K562 (cell line): ENCODE measurements at regions not wholly inside any gene's neighbourhood (a gene's known extent, or its start where the extent isn't known, plus 50 kb on each side); places are given as distances from the start of the nearest gene placed in this dataset.

Experiments
- ATF1 ChIP-seq, 2 experiments: fragments of 450-650 bp in 1 of 2; IDR thresholded peaks; 2 replicates each; pipeline ENCODE4 v1.6.1; 2016; ENCODE audit warnings: missing compliant biosample characterization in 1 of 2, missing genetic modification characterization in 1 of 2
- C11orf30 ChIP-seq: fragments of 450-650 bp; IDR thresholded peaks from 2 replicates; pipeline ENCODE4 v1.6.1; 2016; ENCODE audit warnings: low read depth, mild to moderate bottlenecking
- CXXC5 ChIP-seq: fragments of 250-450 bp; sonication (Bioruptor Pico); IDR thresholded peaks from 2 replicates; pipeline ENCODE4 v1.8.0; 2022; ENCODE audit warnings: inconsistent platforms, mild to moderate bottlenecking, moderate library complexity
- EP400 ChIP-seq: fragments of 450-650 bp; IDR thresholded peaks from 2 replicates; pipeline ENCODE4 v1.6.1; 2017; ENCODE audit warnings: antibody characterized with exemption, mild to moderate bottlenecking, moderate library complexity
- ETV1 ChIP-seq: fragments of 450-650 bp; conservative IDR thresholded peaks from 2 replicates; pipeline ENCODE4 v1.6.1; 2016; ENCODE audit warnings: missing genetic modification characterization, control low read depth, low read depth, missing compliant biosample characterization
- JUND ChIP-seq, 2 experiments: IDR thresholded peaks; 2 replicates in 1 of 2; 3 replicates in 1 of 2; pipeline ENCODE4 v1.6.1; 2011; ENCODE audit warnings: borderline replicate concordance in 2 of 2, low read depth in 2 of 2, low read length in 2 of 2, improper control_type of control experiment in 1 of 2, missing biosample characterization in 1 of 2, missing genetic modification characterization in 1 of 2, missing genetic modification reagents in 1 of 2
- MAFK ChIP-seq: IDR thresholded peaks from 2 replicates; pipeline ENCODE4 v1.6.1; 2011; ENCODE audit warnings: low read length, improper control_type of control experiment
- RAD21 ChIP-seq, 2 experiments: fragments of 250-450 bp in 1 of 2; fragments of 450-650 bp in 1 of 2; sonication (Bioruptor Pico) in 1 of 2; formaldehyde crosslinking in 1 of 2; IDR thresholded peaks in 1 of 2; conservative IDR thresholded peaks in 1 of 2; 2 replicates each; pipeline versions ENCODE4 v1.4.0 to v1.8.0; 2020 to 2022; ENCODE audit warnings: mild to moderate bottlenecking in 2 of 2, moderate library complexity in 1 of 2
- RB1 ChIP-seq: fragments of 450-650 bp; IDR thresholded peaks from 2 replicates; pipeline ENCODE4 v1.6.1; 2017; ENCODE audit warnings: low read depth, mild to moderate bottlenecking
- SP1 ChIP-seq: sonication (generic); formaldehyde crosslinking; IDR thresholded peaks from 2 replicates; pipeline ENCODE4 v1.8.1; 2022; ENCODE audit warnings: mild to moderate bottlenecking, missing genetic modification reagents
- SP2 ChIP-seq: IDR thresholded peaks from 2 replicates; pipeline ENCODE4 v1.6.1; 2011; ENCODE audit warnings: mild to moderate bottlenecking, low read depth, low read length, moderate library complexity; ENCODE audit not compliant: poor library complexity, severe bottlenecking; ENCODE audit errors: extremely low read depth
- TAF7 ChIP-seq: fragments of 450-650 bp; IDR thresholded peaks from 2 replicates; pipeline ENCODE4 v1.6.1; 2016; ENCODE audit warnings: missing genetic modification characterization, missing compliant biosample characterization
- YBX1 ChIP-seq: fragments of 450-650 bp; IDR thresholded peaks from 2 replicates; pipeline ENCODE4 v1.7.1; 2016; ENCODE audit warnings: mild to moderate bottlenecking
- ZNF121 ChIP-seq: sonication (generic); formaldehyde crosslinking; conservative IDR thresholded peaks from 2 replicates; pipeline ENCODE4 v1.8.0; 2022; ENCODE audit warnings: missing genetic modification reagents
- ZNF134 ChIP-seq: fragments of 250-450 bp; sonication (Bioruptor Pico); conservative IDR thresholded peaks from 2 replicates; pipeline ENCODE4 v1.4.0; 2020
- ZNF507 ChIP-seq: conservative IDR thresholded peaks from 2 replicates; pipeline ENCODE4 v1.6.1; 2017; ENCODE audit warnings: missing genetic modification characterization, missing compliant biosample characterization
- TF ChIP-seq, protein P1 (sequence below): fragments of 450-650 bp; formaldehyde crosslinking; IDR thresholded peaks from 2 replicates; pipeline ENCODE4 v1.4.0; 2022; ENCODE audit warnings: mild to moderate bottlenecking, moderate library complexity
- TF ChIP-seq, protein P2 (sequence below): fragments of 250-450 bp; sonication (Bioruptor Pico); IDR thresholded peaks from 2 replicates; pipeline ENCODE4 v1.4.0; 2020; ENCODE audit warnings: mild to moderate bottlenecking
- TF ChIP-seq, protein P3 (sequence below): IDR thresholded peaks from 3 replicates; pipeline ENCODE4 v1.6.1; 2011; ENCODE audit warnings: borderline replicate concordance, mild to moderate bottlenecking, moderate library complexity; ENCODE audit not compliant: insufficient read length; ENCODE audit errors: extremely low read depth
- TF ChIP-seq, protein P4 (sequence below), 2 experiments: fragments of 450-650 bp; conservative IDR thresholded peaks; 2 replicates each; pipeline ENCODE4 v1.6.1; 2017; ENCODE audit warnings: mild to moderate bottlenecking in 2 of 2, moderate library complexity in 2 of 2

DNA sequence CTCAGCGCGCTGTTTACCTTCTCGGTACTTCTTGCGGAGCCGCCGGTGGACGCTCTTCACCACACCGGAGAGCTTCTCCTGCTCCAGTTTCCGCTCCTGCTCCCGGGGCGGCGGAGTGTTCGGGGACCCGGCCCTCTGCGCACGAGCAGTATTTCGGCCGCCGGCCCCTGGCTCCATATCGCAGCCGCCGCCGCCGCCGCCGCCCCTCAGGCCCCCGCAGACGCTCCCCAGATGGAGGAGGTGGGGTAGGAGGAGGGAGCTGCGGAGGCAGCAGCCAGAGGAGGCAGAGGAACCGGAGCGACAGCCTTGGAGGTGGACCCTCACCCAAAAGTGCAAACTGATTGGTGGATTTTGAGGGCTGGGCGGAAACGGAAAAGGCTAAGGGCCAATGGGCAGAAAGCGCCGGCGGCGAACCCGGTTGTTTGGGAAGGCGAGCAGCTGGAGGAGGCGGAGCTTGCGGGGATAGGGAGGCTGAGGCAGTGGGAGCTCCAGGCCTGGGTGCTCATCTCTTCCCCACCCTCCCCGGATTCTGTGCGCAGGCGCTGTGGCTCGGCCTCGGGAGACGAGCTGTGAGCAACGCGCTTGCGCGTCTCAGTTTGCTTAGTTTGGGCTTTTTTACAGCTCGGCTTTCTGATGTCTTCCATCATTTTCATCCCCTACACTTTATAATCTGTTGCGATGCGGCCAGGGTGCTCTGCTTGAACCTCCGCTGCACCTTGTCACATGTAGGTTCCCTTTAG, 146.9 kb downstream of the GPR85 start (continued):
- TF ChIP-seq, protein P1, sequence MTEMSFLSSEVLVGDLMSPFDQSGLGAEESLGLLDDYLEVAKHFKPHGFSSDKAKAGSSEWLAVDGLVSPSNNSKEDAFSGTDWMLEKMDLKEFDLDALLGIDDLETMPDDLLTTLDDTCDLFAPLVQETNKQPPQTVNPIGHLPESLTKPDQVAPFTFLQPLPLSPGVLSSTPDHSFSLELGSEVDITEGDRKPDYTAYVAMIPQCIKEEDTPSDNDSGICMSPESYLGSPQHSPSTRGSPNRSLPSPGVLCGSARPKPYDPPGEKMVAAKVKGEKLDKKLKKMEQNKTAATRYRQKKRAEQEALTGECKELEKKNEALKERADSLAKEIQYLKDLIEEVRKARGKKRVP (CRISPR knock-in tag) = 0 out of 2 replicates have a peak, but pooled peaks have one; percentile 49
- no peak for TF ChIP-seq ZNF507 (tag)
- TF ChIP-seq ZNF134 = 0 out of 2 replicates have a peak, but pooled peaks have one; percentile 28
- TF ChIP-seq YBX1 = no peak
- no peak for TF ChIP-seq MAFK
- 0 out of 2 replicates have a peak, but pooled peaks have one; percentile 29 for TF ChIP-seq ETV1 (tag)
- TF ChIP-seq EP400 = peak; percentile 83
- TF ChIP-seq JUND (IDR thresholded peaks at IDR 0.05; ENCODE audit: borderline replicate concordance, low read depth, low read length) = peak; percentile 12; the same call in 1 of the 2 replicates
- peak; percentile 10; the same call in 1 of the 3 replicates for TF ChIP-seq JUND (tag; IDR thresholded peaks at IDR 0.05; ENCODE audit: borderline replicate concordance, low read depth, low read length)
- peak; percentile 77; the same call in 1 of the 2 replicates for TF ChIP-seq SP1
- TF ChIP-seq SP2 = peak; percentile 80
- TF ChIP-seq, protein P2, sequence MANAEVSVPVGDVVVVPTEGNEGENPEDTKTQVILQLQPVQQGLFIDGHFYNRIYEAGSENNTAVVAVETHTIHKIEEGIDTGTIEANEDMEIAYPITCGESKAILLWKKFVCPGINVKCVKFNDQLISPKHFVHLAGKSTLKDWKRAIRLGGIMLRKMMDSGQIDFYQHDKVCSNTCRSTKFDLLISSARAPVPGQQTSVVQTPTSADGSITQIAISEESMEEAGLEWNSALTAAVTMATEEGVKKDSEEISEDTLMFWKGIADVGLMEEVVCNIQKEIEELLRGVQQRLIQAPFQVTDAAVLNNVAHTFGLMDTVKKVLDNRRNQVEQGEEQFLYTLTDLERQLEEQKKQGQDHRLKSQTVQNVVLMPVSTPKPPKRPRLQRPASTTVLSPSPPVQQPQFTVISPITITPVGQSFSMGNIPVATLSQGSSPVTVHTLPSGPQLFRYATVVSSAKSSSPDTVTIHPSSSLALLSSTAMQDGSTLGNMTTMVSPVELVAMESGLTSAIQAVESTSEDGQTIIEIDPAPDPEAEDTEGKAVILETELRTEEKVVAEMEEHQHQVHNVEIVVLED (CRISPR knock-in tag) = 0 out of 2 replicates have a peak, but pooled peaks have one; percentile 38
- no peak for TF ChIP-seq ATF1 (CRISPR knock-in tag; IDR thresholded peaks at IDR 0.05)
- TF ChIP-seq ATF1 (tag; IDR thresholded peaks at IDR 0.05) = peak; percentile 97
- TF ChIP-seq, protein P3, sequence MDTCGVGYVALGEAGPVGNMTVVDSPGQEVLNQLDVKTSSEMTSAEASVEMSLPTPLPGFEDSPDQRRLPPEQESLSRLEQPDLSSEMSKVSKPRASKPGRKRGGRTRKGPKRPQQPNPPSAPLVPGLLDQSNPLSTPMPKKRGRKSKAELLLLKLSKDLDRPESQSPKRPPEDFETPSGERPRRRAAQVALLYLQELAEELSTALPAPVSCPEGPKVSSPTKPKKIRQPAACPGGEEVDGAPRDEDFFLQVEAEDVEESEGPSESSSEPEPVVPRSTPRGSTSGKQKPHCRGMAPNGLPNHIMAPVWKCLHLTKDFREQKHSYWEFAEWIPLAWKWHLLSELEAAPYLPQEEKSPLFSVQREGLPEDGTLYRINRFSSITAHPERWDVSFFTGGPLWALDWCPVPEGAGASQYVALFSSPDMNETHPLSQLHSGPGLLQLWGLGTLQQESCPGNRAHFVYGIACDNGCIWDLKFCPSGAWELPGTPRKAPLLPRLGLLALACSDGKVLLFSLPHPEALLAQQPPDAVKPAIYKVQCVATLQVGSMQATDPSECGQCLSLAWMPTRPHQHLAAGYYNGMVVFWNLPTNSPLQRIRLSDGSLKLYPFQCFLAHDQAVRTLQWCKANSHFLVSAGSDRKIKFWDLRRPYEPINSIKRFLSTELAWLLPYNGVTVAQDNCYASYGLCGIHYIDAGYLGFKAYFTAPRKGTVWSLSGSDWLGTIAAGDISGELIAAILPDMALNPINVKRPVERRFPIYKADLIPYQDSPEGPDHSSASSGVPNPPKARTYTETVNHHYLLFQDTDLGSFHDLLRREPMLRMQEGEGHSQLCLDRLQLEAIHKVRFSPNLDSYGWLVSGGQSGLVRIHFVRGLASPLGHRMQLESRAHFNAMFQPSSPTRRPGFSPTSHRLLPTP = no peak
- TF ChIP-seq RB1 = peak; percentile 65; the same call in 1 of the 2 replicates
- no peak for TF ChIP-seq TAF7 (tag)
- TF ChIP-seq CXXC5 (CRISPR knock-in tag) = peak; percentile 59
- TF ChIP-seq RAD21 (CRISPR knock-in tag; conservative IDR thresholded peaks at IDR 0.05 in 1 of 2, IDR thresholded peaks at IDR 0.05 in 1 of 2) = peak in 1 of 2 experiments; percentile 29; a peak in 1 of 4 replicates
- TF ChIP-seq C11orf30 = peak; percentile 84
- no peak for TF ChIP-seq ZNF121 (CRISPR knock-in tag)
- TF ChIP-seq, protein P4, sequence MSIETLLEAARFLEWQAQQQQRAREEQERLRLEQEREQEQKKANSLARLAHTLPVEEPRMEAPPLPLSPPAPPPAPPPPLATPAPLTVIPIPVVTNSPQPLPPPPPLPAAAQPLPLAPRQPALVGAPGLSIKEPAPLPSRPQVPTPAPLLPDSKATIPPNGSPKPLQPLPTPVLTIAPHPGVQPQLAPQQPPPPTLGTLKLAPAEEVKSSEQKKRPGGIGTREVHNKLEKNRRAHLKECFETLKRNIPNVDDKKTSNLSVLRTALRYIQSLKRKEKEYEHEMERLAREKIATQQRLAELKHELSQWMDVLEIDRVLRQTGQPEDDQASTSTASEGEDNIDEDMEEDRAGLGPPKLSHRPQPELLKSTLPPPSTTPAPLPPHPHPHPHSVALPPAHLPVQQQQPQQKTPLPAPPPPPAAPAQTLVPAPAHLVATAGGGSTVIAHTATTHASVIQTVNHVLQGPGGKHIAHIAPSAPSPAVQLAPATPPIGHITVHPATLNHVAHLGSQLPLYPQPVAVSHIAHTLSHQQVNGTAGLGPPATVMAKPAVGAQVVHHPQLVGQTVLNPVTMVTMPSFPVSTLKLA (conservative IDR thresholded peaks at IDR 0.05) = peak; percentile 80 to 90
